Stimulated activated CD8-positive, alpha-beta memory T cell treated with anti-CD3 and anti-CD28 coated beads, Interleukin-15, amount 100 ng/mL, for 24 hours (primary cell): ENCODE measurements at regions not wholly inside any gene's neighbourhood (a gene's known extent, or its start where the extent isn't known, plus 50 kb on each side); places are given as distances from the start of the nearest gene placed in this dataset.

Experiments
- DNase-seq: peaks from one replicate; pipeline ENCODE4 v3.0.0-alpha.2; 2020; ENCODE audit warnings: low read depth

GRCh38 chr6:104418839-104419238 lies 440.9 kb downstream of the HACE1 start:
- no peak for DNase-seq

GRCh38 chr6:104418125-104418524 lies 441.6 kb downstream of the HACE1 start:
- no peak for DNase-seq

GRCh38 chr6:104414723-104415122 lies 445.0 kb downstream of the HACE1 start:
- DNase-seq = no peak

- DNase-seq = no peak
Measured at GRCh38 chr6:104413767-104414166, 446.0 kb downstream of the HACE1 start.

- DNase-seq = no peak
Measured at GRCh38 chr6:104411302-104411701, 448.4 kb downstream of the HACE1 start.

GRCh38 chr6:104409913-104410312 lies 449.8 kb downstream of the HACE1 start:
- DNase-seq = no peak

GRCh38 chr6:104407957-104408356 lies 451.8 kb downstream of the HACE1 start:
- no peak for DNase-seq

- no peak for DNase-seq
Measured at GRCh38 chr6:104404377-104404776, 455.3 kb downstream of the HACE1 start.

- DNase-seq = no peak
Measured at GRCh38 chr6:104402572-104402971, 457.1 kb downstream of the HACE1 start.

DNA sequence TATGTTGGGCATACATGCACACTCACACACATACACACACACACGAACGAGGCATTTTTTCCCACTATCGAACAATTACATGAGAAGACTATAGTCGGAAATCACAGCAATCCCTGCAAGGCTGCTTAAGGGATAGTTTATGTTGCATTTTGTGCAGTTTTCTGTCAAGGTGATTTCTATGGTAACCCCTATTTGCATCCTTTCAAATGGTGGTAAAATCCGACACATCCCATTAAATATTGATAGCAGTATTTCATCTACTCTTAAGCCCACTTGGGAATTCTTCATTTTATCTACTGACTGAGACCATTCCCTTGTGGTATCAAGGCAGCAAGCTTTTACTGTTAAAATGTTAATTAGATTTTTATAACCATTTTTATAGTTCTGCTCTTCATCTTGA lies 457.8 kb downstream of the HACE1 start:
- DNase-seq = no peak

- no peak for DNase-seq
Measured at GRCh38 chr6:104400844-104401243, 458.9 kb downstream of the HACE1 start.

DNA sequence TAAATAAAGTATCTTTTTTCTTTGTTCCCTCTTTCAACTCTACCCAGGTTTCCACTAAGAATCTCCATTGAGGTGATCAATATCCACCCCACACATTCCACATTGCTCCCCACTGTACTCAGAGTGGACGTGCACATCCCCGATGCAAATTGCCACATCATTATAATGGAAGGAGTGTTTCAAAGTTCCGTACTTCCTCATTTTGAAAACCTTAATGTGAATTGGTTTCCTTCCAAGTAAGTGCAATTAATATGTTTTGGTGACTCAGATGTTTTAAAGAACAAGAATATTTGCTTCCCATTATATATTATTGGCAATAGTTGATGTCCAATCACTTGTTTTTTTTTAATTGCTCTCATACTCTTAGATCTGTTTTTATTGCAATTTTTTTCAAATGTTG lies 463.6 kb downstream of the HACE1 start:
- no peak for DNase-seq

GRCh38 chr6:104381907-104382306 lies 477.8 kb downstream of the HACE1 start:
- DNase-seq = no peak

DNA sequence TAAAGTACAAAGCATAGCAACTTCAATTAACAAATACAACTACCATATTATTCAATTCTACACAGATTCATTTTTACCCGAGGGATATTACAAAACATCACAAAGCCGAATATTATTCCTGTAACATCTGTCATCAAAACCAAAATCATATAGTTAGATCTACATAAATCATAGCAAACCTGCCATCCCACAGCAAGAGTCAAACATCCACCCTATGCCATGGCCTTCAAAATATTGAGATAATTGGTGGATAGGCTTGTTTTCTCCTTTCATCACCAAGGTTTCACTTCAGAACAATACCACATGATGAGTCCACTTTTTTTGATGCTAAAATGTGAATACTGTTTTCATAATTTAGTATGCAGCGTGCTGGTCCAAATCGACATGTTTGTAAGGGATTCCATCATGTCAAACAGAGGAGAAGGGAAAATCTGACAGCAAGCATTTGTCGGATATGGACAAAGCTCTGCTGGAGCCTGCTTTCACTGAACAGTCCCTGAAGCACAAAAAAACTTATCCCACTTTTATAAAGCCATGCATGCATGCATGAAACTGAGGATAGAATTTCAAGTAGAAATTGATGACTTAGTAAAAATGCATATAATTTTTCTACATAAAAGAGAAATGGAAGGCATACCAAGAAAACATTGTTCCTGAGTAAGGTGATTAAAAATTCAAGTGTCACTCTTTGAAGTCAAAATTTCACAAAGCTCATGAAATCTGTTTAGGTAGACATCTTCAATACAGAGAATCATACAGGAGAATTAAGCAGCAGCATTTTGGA lies 494.1 kb downstream of the HACE1 start:
- DNase-seq = no peak

DNA sequence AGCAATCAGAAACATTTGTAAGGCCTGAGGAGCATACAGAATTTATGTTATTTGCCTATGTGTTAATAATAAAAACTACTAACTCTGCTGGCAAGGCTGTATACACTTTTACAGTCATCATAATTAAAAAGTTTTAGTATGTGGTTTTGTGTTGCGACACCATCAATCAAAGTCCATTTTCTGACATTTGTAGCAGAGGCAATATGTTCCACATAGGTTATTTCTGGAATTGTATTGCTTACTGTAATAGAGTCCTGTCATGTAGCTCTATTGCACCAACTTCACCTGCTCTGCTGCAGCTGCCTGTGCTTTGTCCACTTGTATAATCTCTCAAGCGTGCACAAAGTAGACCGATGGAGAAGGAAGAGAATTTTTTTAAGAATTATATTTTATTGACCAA lies 501.8 kb downstream of the HACE1 start:
- no peak for DNase-seq

GRCh38 chr6:104356197-104356596 lies 503.5 kb downstream of the HACE1 start:
- no peak for DNase-seq

- DNase-seq = no peak
Measured at GRCh38 chr6:104349191-104349590, 510.5 kb downstream of the HACE1 start.

DNA sequence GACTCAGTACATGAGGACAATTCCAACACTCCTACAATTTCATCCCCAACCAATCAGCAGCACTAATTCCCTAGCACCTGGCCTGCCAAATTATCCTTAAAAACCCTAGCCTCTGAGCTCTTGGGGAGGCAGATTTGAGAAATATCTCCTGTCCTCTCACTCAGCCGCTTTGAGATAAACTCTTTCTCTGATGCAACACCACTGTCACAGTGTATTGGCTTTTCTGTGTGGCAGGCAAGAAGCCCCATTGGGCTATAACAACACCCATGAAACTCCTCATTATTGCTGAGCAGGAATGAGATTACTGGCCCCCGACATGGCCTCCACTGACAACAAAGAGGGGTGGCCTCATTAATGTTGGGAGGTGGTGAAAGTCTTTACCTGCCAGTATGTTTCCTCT lies 515.5 kb downstream of the HACE1 start:
- DNase-seq = no peak

DNA sequence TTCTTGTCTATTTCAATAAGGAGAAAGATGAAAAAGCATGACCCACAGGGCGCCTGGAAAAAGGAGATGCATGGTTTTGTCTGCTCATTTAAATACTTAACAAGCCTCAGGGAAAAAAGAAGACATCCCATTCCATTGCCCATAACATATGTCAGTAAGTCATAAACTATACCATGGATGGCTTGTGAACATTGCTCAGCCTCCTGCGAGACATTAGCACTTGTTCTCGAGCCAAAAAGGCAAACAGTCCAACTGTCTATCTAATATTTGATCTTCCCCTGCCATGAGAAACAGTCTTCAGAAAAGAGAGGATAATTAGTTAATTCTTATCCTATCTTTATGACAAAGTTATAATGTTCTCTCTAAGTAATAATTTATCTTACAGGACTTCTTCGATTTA lies 527.4 kb downstream of the HACE1 start:
- no peak for DNase-seq

- no peak for DNase-seq
Measured at GRCh38 chr6:104326173-104327001, 533.3 kb downstream of the HACE1 start.

DNA sequence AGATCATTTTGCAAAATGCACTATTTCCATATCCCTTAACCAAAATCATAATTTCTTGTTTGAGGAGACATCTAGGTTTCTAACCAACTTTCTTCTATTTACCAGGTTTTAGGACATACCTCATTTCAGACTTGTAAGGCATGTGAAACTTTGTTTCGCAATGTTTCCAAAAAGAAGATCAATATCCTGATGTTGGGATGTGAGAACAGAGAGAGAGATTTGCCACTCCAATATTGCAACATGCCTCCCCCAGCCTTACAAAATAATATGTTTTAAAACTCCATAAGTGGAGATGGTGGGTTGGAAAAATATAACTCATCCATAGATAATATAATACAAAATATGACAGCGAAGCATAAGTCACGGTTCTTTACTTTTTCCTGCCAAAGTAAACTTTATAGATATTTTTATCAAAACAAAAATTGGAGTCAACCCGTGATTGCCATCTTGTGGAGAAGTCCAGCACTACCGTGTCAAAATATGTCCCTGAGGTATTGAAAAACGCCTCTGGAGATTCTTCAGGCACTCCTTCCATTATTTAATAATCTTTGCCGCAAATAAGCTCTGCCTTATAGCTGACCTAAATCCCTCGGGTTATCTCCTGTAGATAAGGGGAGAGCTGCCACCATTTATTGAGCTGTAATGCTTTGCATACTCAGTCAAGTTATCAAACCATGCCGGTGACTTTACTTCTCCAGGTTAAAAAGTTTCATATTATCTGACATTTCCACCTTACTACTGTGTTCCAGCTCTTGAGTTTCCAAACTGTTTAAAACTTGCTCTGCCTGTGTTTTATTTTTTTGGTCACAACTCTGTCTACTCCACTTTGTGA lies 534.2 kb downstream of the HACE1 start:
- no peak for DNase-seq

DNA sequence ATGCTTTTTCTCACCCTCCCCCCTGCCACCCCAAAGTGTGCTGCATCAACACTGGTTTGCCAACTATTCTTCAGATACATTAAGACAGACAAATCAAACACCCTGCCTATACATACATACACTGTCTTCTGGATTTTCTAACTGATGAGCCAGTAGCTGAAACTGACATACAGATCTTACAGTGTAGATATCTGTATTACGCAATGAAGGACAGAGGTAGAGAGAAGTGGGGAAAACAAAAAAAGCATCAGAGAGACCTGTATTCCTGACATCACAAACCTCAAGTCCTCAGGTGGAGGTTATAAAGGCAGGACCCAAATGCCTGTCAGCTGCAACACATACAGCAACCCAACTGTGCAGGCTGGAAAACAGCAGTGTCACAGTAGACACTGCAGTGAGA lies 535.4 kb downstream of the HACE1 start:
- DNase-seq = no peak

GRCh38 chr6:104322841-104323240 lies 536.9 kb downstream of the HACE1 start:
- no peak for DNase-seq
